Iris pigment epithelial cell (primary cell): ENCODE measurements at regions not wholly inside any gene's neighbourhood (a gene's known extent, or its start where the extent isn't known, plus 50 kb on each side); places are given as distances from the start of the nearest gene placed in this dataset.
"Not testable (repeated sequence)": the region's sequence is repeated elsewhere in the genome, so short reads cannot be mapped to it uniquely, and the experiment has no call there.

Experiments
- DNase-seq: peaks from one replicate; pipeline ENCODE4 v3.0.0-alpha.2; 2011; ENCODE audit warnings: low read depth

- DNase-seq: peak; percentile 2
Measured at GRCh38 chr2:225244933-225245332, 154.6 kb upstream of the NYAP2 start.

GRCh38 chr2:225236769-225237323 is 162.7 kb upstream of the NYAP2 start:
- DNase-seq: no peak

GRCh38 chr2:225233234-225233633 is 166.3 kb upstream of the NYAP2 start:
- DNase-seq: peak; percentile 28

- DNase-seq: no peak
Measured at GRCh38 chr2:225231900-225232299, 167.6 kb upstream of the NYAP2 start.

GRCh38 chr2:225229346-225229745 is 170.2 kb upstream of the NYAP2 start:
- DNase-seq: not testable (repeated sequence)

GRCh38 chr2:225226441-225226840 is 173.1 kb upstream of the NYAP2 start:
- DNase-seq: no peak

GRCh38 chr2:225223301-225223700 is 176.2 kb upstream of the NYAP2 start:
- no peak for DNase-seq

- DNase-seq: no peak
Measured at GRCh38 chr2:225207471-225207870, 165.2 kb upstream of the DOCK10 start.

- DNase-seq: no peak
Measured at GRCh38 chr2:225207043-225207442, 164.8 kb upstream of the DOCK10 start.

- peak; percentile 35 for DNase-seq
Measured at GRCh38 chr2:225196579-225196978, 154.3 kb upstream of the DOCK10 start.

- peak; percentile 63 for DNase-seq
Measured at GRCh38 chr2:225192869-225193268, 150.6 kb upstream of the DOCK10 start.

GRCh38 chr2:225190987-225191386 is 148.7 kb upstream of the DOCK10 start:
- no peak for DNase-seq

GRCh38 chr2:225184948-225185347 is 142.7 kb upstream of the DOCK10 start:
- DNase-seq: no peak

GRCh38 chr2:225182126-225182525 is 139.9 kb upstream of the DOCK10 start:
- no peak for DNase-seq

- DNase-seq: peak; percentile 71
Measured at GRCh38 chr2:225177098-225177497, 134.8 kb upstream of the DOCK10 start.

- DNase-seq: no peak
Measured at GRCh38 chr2:225173909-225174308, 131.6 kb upstream of the DOCK10 start.

- no peak for DNase-seq
Measured at GRCh38 chr2:225171350-225171749, 129.1 kb upstream of the DOCK10 start.

GRCh38 chr2:225170162-225170561 is 127.9 kb upstream of the DOCK10 start:
- DNase-seq: no peak

- no peak for DNase-seq
Measured at GRCh38 chr2:225169396-225169795, 127.1 kb upstream of the DOCK10 start.

- DNase-seq: peak; percentile 58
Measured at GRCh38 chr2:225165052-225165451, 122.8 kb upstream of the DOCK10 start.

- DNase-seq: peak; percentile 17
Measured at GRCh38 chr2:225164401-225165050, 122.3 kb upstream of the DOCK10 start.

- no peak for DNase-seq
Measured at GRCh38 chr2:225158360-225158759, 116.1 kb upstream of the DOCK10 start.

GRCh38 chr2:225156853-225157451 is 114.7 kb upstream of the DOCK10 start:
- peak; percentile 6 for DNase-seq

- no peak for DNase-seq
Measured at GRCh38 chr2:225140723-225141122, 98.5 kb upstream of the DOCK10 start.
